ENCODE measurements at regions not wholly inside any gene's neighbourhood (a gene's known extent, or its start where the extent isn't known, plus 50 kb on each side); places are given as distances from the start of the nearest gene placed in this dataset.

DNA sequence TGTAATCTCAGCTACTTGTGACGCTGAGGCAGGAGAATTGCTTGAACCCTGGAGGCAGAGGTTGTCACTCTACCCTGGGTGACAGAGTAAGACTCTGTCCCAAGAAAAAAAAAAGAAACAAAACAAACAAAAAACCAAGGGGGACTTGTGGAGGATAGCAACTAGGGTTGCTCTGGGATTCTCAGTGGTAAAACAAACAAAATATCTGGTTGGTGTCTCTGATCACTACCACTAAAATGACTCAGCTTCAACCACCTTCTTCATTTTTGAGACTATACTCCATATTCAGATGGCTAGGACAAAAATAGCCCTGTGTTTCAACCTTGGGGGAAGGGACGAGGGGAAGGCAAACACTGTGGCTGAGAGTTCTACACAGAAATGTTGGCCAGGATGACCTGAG is 110.3 kb downstream of the ARRDC3 start:
- TF ChIP-seq, protein P1, sequence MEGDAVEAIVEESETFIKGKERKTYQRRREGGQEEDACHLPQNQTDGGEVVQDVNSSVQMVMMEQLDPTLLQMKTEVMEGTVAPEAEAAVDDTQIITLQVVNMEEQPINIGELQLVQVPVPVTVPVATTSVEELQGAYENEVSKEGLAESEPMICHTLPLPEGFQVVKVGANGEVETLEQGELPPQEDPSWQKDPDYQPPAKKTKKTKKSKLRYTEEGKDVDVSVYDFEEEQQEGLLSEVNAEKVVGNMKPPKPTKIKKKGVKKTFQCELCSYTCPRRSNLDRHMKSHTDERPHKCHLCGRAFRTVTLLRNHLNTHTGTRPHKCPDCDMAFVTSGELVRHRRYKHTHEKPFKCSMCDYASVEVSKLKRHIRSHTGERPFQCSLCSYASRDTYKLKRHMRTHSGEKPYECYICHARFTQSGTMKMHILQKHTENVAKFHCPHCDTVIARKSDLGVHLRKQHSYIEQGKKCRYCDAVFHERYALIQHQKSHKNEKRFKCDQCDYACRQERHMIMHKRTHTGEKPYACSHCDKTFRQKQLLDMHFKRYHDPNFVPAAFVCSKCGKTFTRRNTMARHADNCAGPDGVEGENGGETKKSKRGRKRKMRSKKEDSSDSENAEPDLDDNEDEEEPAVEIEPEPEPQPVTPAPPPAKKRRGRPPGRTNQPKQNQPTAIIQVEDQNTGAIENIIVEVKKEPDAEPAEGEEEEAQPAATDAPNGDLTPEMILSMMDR (IDR thresholded peaks at IDR 0.05; ENCODE audit: insufficient read depth, low read depth, low read length), result no peak
- H3K4me3 ChIP-seq (ENCODE audit: low read depth, low read length), result no peak overlapping the region
- DNase-seq (ENCODE audit: low read depth), result no peak

GRCh38 chr5:91271999-91272398 is 111.1 kb downstream of the ARRDC3 start:
- H3K4me3 ChIP-seq (ENCODE audit: low read depth, low read length), result no peak overlapping the region
- DNase-seq (ENCODE audit: low read depth), result no peak
- TF ChIP-seq, protein P1 (IDR thresholded peaks at IDR 0.05; ENCODE audit: insufficient read depth, low read depth, low read length), result no peak

DNA sequence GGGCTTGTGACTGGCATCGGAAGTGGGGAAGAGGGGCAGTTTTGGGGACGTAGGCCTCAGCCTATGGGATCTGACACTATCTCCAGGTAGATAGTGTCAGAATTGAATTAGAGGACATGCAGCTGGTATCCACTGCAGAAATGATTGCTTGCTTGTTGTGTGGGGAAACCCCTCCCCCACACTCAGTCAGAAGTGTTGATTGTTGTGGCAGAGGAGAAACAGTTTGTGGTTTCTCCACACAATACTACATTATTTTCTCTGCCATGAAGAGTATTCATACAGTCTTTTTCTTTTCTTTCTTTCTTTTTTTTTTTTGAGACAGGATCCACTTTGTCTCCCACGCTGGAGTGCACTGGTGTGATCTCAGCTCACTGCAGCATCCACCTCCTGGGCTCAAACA is 113.9 kb downstream of the ARRDC3 start:
- TF ChIP-seq, protein P1 (IDR thresholded peaks at IDR 0.05; ENCODE audit: insufficient read depth, low read depth, low read length), result no peak
- no peak for DNase-seq (ENCODE audit: low read depth)
- H3K4me3 ChIP-seq (ENCODE audit: low read depth, low read length), result no peak overlapping the region

DNA sequence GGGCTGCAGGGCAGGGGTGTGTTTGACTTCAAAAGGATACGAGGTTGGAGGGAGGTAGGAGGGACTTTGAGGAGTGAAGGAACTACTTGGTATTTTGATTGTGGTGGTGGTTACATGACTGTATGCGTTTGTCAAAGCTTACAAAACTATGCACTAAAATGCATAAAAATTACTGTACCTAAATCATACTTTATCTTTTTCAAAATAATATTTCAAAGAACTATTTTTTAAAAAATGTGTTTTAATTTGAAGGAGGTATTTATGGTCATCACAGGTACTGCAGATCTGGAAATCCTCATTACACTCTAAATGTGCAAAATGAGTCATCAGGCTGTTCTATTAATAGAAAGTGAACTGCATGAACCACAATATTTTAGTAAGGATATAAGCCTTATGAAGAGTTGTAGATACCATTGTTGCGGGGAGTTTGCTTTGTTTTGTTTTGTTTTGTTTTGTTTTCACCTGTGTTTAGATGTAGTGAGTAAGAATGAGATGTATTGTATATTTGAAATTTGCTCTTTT is 116.9 kb downstream of the ARRDC3 start:
- TF ChIP-seq, protein P1 (IDR thresholded peaks at IDR 0.05; ENCODE audit: insufficient read depth, low read depth, low read length), result peak; percentile 8
- no peak overlapping the region for H3K4me3 ChIP-seq (ENCODE audit: low read depth, low read length)
- peak; percentile 51 for DNase-seq (ENCODE audit: low read depth)

GRCh38 chr5:91264311-91265051 is 118.6 kb downstream of the ARRDC3 start:
- no peak for DNase-seq (ENCODE audit: low read depth)
- H3K4me3 ChIP-seq (ENCODE audit: low read depth, low read length), result no peak overlapping the region
- TF ChIP-seq, protein P1 (IDR thresholded peaks at IDR 0.05; ENCODE audit: insufficient read depth, low read depth, low read length), result no peak

DNA sequence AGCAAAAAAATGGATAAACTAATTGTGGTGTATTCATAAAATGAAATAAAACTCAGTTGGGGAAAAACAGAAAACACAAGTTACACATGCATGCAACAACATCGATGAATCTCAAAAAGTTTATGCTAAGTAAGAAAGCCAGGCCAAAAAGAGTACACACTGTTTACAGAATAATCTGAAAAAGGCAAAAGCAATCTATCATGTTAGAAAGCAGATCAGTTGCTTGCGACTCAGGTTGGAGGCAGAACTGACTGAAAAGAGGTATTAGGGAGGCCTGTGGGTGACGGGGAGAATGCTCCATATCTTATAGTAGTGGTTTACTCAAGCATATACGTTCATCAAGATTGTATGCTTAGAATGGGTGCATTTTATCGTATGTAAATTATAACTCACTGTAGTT is 119.2 kb downstream of the ARRDC3 start:
- no peak for DNase-seq (ENCODE audit: low read depth)
- TF ChIP-seq, protein P1 (IDR thresholded peaks at IDR 0.05; ENCODE audit: insufficient read depth, low read depth, low read length), result no peak
- no peak overlapping the region for H3K4me3 ChIP-seq (ENCODE audit: low read depth, low read length)
